AG04449 (cell line): ENCODE measurements at regions not wholly inside any gene's neighbourhood (a gene's known extent, or its start where the extent isn't known, plus 50 kb on each side); places are given as distances from the start of the nearest gene placed in this dataset.
"Not testable (repeated sequence)": the region's sequence is repeated elsewhere in the genome, so short reads cannot be mapped to it uniquely, and the experiment has no call there.

Experiments
- CTCF ChIA-PET: fragments of 350-600 bp; formaldehyde crosslinking; extraction: SDS; loops from one replicate; lab custom pipeline; 2021; ENCODE audit warnings: antibody characterized with exemption; lab: Yijun Ruan, JAX
- POLR2A ChIA-PET: fragments of 400-600, 350-600 bp; formaldehyde crosslinking; extraction: SDS; loops from one replicate; lab custom pipeline; 2020; ENCODE audit warnings: antibody characterized with exemption, inconsistent platforms; lab: Yijun Ruan, JAX
- DNase-seq: peaks from one replicate; pipeline ENCODE4 v3.0.0-alpha.2; 2010; ENCODE audit warnings: low read depth, low spot score
- H3K4me3 ChIP-seq: 2 replicates; pipeline ENCODE4 v1.5.1; 2011; ENCODE audit warnings: low read depth, mild to moderate bottlenecking, control low read depth, low read length
- TF ChIP-seq, protein P1 (sequence below): IDR thresholded peaks from one replicate; pipeline ENCODE4 v1.5.1; 2011; ENCODE audit warnings: mild to moderate bottlenecking, moderate library complexity, low read length, control low read depth, inconsistent platforms; ENCODE audit not compliant: insufficient read depth; ENCODE audit errors: missing control alignments

DNA sequence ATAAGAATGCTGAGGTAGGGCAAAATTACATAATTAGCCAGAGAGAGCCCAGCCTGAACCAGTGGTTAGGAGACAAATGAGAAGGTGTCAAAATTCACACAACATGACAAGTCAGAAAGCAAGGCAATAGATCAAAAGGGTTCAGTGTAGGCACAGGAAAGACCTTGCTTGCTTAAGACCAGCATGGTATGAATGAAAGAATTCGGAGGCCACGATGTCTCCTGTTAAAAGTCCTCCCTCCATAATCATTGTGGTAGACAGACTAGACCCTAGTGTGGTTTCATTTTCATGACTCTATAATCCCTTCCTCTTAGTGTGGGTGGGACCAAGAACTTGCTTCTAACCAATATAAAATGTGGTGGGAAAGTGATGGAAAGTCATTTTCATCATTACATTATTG is 98.7 kb upstream of the ANKRD28 start:
- ChIA-PET CTCF (no interaction called here), POLR2A (interaction anchor here (0.7 kb wide), 1 partner anchor 48 kb away, joined by 3 read pairs; no protein-coding TSS in a partner anchor)
- DNase-seq = no peak
- TF ChIP-seq, protein P1, sequence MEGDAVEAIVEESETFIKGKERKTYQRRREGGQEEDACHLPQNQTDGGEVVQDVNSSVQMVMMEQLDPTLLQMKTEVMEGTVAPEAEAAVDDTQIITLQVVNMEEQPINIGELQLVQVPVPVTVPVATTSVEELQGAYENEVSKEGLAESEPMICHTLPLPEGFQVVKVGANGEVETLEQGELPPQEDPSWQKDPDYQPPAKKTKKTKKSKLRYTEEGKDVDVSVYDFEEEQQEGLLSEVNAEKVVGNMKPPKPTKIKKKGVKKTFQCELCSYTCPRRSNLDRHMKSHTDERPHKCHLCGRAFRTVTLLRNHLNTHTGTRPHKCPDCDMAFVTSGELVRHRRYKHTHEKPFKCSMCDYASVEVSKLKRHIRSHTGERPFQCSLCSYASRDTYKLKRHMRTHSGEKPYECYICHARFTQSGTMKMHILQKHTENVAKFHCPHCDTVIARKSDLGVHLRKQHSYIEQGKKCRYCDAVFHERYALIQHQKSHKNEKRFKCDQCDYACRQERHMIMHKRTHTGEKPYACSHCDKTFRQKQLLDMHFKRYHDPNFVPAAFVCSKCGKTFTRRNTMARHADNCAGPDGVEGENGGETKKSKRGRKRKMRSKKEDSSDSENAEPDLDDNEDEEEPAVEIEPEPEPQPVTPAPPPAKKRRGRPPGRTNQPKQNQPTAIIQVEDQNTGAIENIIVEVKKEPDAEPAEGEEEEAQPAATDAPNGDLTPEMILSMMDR = no peak
- H3K4me3 ChIP-seq = no peak overlapping the region

DNA sequence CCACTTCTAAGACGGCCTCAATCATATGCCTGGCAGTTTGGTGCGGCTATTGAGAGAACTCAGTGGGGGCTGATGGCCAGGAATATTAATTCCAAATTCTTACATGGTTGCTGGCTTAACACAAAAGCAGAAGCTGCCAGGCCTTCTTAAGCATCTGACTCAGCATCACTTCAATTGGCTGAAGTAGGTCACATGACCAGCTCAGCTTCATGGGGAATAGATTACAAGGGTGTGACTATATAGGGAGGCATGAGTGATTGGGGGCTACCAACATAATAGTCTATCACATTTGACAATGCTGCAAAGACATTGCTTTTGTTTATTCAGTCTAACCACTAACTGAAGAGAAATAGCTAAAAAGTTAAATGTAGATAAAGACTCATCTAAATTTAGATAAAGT is 101.6 kb upstream of the ANKRD28 start:
- POLR2A ChIA-PET = no interaction called here
- no peak for DNase-seq

DNA sequence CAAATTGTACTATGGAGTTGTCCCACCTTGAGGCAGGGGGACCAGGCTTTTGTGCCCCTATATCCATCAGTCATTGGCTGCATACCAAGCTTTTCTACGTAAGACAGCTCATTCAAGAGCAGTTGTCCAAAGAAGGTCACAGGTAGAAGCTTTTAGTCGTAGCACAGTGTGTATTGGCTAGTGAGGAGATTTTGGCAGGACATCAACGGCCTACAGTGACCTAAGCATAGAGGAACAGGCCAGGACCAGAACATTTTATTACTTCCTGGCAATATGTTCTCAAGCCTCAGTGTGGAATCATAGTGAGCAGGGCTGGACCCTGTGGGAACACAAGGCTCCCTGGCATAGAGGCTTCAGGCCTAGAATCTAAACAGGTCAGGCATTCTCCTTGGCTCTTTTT is 105.4 kb upstream of the ANKRD28 start:
- ChIA-PET POLR2A (no interaction called here), CTCF (interaction anchor here (1.2 kb wide), 1 partner anchor 9 kb away, joined by 3 read pairs; no protein-coding TSS in a partner anchor)
- H3K4me3 ChIP-seq = no peak overlapping the region
- DNase-seq = no peak
- TF ChIP-seq, protein P1 = no peak

More for the DNA sequence above, 101.6 kb upstream of the ANKRD28 start:
- no peak overlapping the region for H3K4me3 ChIP-seq
- TF ChIP-seq, protein P1 = no peak
- CTCF ChIA-PET = no interaction called here

DNA sequence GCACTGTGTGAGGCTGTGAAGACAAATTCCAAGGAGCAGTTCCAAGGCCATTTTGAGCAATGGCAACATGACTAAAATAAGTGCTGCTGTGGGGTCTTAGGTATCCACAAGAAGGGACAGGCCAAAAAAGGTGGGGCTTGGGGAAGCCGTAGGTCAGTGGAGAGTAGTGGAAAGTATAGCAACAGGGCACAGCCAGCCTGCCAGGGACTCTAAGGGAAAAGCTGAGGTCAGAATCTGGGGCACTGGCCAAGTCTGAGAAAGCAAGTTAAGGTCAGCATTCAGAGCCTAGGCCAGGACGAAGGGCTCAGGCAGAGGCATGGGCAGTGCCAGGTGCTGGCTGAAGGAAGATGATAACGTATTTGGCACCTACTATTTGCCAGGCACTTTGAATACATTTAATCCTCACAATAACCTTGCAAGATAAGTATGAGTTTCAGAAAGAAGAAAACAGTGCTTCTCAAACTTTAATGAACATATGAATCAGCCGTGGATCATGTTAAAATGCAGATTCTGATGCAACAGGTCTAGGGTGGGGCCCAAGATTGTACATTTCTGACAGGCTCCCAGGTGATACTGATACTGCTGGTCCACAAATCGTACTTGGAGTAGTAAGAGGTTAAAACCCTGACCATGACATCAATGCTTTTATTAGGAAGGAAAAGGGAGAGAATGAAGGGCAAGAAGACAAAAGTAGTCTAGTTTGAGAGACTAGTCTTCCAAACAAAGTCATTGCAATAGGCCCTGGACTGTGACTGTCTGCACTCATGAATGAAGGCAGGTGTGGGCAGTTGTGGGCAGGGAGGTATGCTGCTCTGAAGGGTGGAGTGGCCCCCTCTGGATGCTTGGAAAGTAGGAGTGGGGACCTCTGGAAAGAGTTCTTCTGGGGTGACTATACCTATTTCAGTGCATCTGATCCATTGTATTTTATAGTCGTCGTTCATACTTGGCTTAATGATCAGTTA is 106.3 kb upstream of the ANKRD28 start:
- TF ChIP-seq, protein P1 = no peak
- CTCF ChIA-PET = no interaction called here

DNA sequence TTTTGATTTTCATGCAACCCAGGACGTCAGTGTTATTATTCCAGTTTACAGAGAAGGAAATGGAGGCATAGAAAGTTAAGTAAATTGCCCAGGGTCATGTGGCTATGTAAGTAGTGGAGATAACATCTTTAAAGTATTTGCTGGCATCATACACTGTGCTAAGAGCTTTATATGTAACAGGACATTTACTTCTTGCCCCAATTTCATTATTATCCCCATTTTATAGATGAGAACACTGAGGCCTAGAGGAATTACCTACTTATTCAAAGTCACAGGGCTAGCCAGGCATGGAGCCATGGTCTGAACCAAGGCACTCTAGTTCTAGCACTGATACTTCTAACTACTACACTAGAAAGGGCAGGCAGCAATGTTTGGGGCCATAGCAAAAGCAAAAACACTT is 107.3 kb upstream of the ANKRD28 start:
- POLR2A ChIA-PET = no interaction called here
- DNase-seq = no peak
- CTCF ChIA-PET = no interaction called here
- TF ChIP-seq, protein P1 = no peak
- H3K4me3 ChIP-seq = no peak overlapping the region

More for the DNA sequence above, 106.3 kb upstream of the ANKRD28 start:
- no peak for DNase-seq
- POLR2A ChIA-PET = no interaction called here
- no peak overlapping the region for H3K4me3 ChIP-seq

DNA sequence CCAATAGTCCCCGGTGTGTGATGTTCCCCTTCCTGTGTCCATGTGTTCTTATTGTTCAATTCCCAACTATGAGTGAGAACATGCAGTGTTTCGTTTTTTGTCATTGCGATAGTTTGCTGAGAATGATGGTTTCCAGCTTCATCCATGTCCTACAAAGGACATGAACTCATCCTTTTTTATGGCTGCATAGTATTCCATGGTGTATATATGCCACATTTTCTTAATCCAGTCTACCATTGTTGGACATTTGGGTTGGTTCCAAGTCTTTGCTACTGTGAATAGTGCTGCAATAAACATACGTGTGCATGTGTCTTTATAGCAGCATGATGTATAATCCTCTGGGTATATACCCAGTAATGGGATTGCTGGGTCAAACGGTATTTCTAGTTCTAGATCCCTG is 109.6 kb upstream of the ANKRD28 start:
- CTCF ChIA-PET, POLR2A ChIA-PET, H3K4me3 ChIP-seq, DNase-seq: not testable (repeated sequence)
